ENCODE measurements at regions not wholly inside any gene's neighbourhood (a gene's known extent, or its start where the extent isn't known, plus 50 kb on each side); places are given as distances from the start of the nearest gene placed in this dataset.

DNA sequence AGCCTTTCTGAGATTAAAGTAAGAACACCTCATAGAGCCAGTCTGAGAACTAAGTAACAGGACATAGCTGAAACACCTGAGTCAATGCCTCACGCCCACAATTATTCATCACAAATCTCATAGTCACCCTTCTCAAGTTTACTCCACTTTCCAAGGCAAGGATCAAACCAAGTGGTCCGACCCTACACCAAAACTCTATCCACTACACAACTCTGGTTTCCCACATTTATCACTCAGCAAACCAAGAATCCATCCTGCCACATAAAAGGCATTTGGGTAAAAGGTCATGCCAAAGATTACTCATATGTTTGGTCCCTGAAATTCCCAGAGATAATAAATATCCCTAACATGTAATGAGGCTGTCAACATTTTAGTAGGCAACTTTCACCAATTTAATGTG, 144.1 kb downstream of the RPAP3 start:
- H3K27ac ChIP-seq (ENCODE audit: insufficient read depth, low read depth, low read length, poor library complexity, severe bottlenecking) = no peak overlapping the region
- 82 to 99% methylated on average over 2 of the region's 2 CpGs for WGBS, 2 experiments
- H3K27me3 ChIP-seq (ENCODE audit: control insufficient read depth, insufficient read depth, low read length, poor library complexity, severe bottlenecking) = no peaks in the 10 kb centered on the region
- H3K9me3 ChIP-seq (ENCODE audit: control insufficient read depth, low read length) = no peaks in the 10 kb centered on the region
- no peaks in the 10 kb centered on the region for H3K4me1 ChIP-seq (ENCODE audit: control insufficient read depth, insufficient read depth, low read length)
- H3K4me3 ChIP-seq (ENCODE audit: insufficient read depth, low read depth, low read length) = no peak overlapping the region
- H3K36me3 ChIP-seq (ENCODE audit: control insufficient read depth, insufficient read depth, low read length) = no peaks in the 10 kb centered on the region

DNA sequence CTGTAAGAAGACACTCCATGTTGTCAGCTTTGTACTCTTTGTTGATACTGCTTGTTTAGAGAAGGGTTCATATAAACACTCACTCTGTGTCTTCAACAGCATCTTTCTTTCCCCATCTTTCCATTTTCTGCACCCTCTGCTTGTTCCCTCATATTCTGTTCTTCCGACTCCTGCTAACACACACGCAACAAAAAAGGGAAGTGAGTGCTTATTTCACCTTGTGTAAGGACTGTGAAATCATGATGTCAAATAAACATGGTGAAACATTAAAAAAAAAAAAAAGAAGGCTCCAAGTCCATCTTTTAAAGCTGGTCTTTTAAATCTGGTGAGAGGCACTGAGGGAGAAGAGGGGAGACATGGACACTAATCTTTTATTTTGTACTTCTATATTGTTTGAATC, 145.4 kb downstream of the RPAP3 start:
- Histone ChIP-seq H3K9me3 (ENCODE audit: control insufficient read depth, low read length) (no peaks in the 10 kb centered on the region), H3K4me3 (ENCODE audit: insufficient read depth, low read depth, low read length) (no peak overlapping the region), H3K27ac (ENCODE audit: insufficient read depth, low read depth, low read length, poor library complexity, severe bottlenecking) (no peak overlapping the region), H3K36me3 (ENCODE audit: control insufficient read depth, insufficient read depth, low read length) (no peaks in the 10 kb centered on the region), H3K4me1 (ENCODE audit: control insufficient read depth, insufficient read depth, low read length) (no peaks in the 10 kb centered on the region), H3K27me3 (ENCODE audit: control insufficient read depth, insufficient read depth, low read length, poor library complexity, severe bottlenecking) (no peaks in the 10 kb centered on the region)
- WGBS, 2 experiments = 94% methylated on average over 2 of the region's 2 CpGs; no CpG with 5 or more reads in 1 of the 2 experiments

DNA sequence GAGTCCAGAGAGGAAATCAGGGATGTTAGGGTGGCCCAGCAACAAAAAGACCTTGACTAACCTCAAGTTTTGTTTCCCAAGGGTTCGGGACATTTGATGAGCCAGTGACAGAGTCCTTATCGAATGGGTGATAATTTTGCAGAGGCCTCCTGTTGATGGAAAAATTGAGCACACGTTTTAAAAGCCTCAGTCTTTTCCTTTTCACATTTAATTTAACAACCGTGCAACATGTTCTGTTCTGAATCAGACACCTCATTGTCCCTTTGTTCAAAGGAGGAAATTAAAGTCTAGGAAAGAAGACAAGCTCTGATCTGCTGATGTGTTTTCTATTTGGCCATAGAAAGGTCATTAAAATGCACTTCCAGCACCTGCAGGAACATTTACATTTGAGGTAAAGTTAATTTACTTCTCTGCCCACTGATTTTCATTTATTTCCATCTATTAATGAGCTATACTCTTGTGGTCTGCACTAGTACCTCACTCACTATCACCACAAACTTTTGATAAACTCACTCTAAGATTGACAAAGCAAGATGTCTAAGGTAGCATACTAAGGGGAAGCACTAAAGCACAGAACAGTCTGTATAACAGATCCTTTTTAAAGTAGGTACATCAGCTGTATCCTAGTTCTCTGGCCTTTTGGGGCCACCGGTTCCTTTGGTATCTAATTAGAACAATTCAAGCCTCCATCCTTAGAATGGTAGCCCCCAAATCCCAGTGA, 147.0 kb downstream of the RPAP3 start:
- 88 to 90% methylated on average over 4 to 5 of the region's 5 CpGs for WGBS, 2 experiments
- H3K4me3 ChIP-seq (ENCODE audit: insufficient read depth, low read depth, low read length) = no peak overlapping the region
- H3K36me3 ChIP-seq (ENCODE audit: control insufficient read depth, insufficient read depth, low read length) = no peaks in the 10 kb centered on the region
- no peaks in the 10 kb centered on the region for H3K4me1 ChIP-seq (ENCODE audit: control insufficient read depth, insufficient read depth, low read length)
- H3K9me3 ChIP-seq (ENCODE audit: control insufficient read depth, low read length) = no peaks in the 10 kb centered on the region
- H3K27me3 ChIP-seq (ENCODE audit: control insufficient read depth, insufficient read depth, low read length, poor library complexity, severe bottlenecking) = no peaks in the 10 kb centered on the region
- H3K27ac ChIP-seq (ENCODE audit: insufficient read depth, low read depth, low read length, poor library complexity, severe bottlenecking) = no peak overlapping the region

DNA sequence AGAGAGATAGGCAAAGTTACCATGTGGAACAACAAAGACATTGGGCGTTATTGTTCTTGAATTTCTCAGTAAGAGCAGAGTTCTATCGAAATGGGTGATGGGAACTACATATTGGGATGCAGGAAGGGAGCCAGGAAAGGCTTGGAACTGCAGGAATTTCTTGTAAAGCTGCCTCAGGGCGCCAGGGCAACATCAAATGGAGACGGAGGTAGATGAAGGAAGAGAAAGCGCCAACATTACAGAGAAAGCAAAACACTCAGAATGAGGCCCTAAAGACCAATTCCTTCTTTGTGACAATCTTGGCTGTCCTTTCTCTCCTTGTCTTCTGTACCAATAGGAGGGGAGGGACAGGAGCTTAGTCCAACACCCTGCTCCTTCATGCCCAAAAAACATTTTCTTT, 148.4 kb downstream of the RPAP3 start:
- WGBS, 2 experiments = 90 to 93% methylated on average over 5 of the region's 5 CpGs
- Histone ChIP-seq H3K4me3 (ENCODE audit: insufficient read depth, low read depth, low read length) (no peak overlapping the region), H3K4me1 (ENCODE audit: control insufficient read depth, insufficient read depth, low read length) (no peaks in the 10 kb centered on the region), H3K27me3 (ENCODE audit: control insufficient read depth, insufficient read depth, low read length, poor library complexity, severe bottlenecking) (no peaks in the 10 kb centered on the region), H3K9me3 (ENCODE audit: control insufficient read depth, low read length) (no peaks in the 10 kb centered on the region), H3K27ac (ENCODE audit: insufficient read depth, low read depth, low read length, poor library complexity, severe bottlenecking) (no peak overlapping the region), H3K36me3 (ENCODE audit: control insufficient read depth, insufficient read depth, low read length) (no peaks in the 10 kb centered on the region)

DNA sequence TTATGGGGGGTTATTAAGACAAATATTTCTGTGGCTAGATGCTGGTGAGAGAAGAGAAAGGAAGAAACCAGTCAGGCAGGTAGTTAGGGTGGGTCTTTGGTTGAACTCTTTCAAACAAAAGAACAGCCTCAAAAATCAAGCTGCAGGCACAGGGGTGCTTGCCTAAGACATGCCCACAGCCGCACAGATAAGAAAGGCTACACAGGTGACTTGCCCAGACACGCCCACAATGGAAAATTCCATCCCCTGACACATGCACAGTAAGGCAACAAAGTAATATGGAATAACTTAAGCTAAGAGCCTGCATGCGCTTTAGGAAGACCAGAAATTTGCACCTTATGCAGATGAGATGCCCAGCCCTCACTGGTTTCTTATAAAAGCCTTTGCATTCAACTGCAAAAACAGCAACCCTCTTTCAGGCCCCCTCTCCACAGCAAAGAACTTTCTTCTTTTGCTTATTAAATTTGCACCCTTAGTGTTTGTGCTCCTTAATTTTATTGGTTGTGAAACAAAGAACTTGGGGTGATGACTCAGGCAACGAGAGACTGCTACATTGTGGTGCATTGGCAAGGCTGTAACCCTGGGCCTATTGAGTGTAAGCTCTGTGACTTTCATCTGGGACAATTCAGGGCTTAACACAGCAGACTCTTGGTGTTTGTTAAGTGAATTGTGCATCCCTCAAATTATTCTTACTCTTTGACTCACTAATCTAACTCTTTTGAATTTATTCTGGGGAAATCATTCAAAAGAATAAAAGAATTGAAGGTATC, 149.4 kb downstream of the RPAP3 start:
- Histone ChIP-seq H3K27me3 (ENCODE audit: control insufficient read depth, insufficient read depth, low read length, poor library complexity, severe bottlenecking) (no peaks in the 10 kb centered on the region), H3K4me3 (ENCODE audit: insufficient read depth, low read depth, low read length) (no peak overlapping the region), H3K27ac (ENCODE audit: insufficient read depth, low read depth, low read length, poor library complexity, severe bottlenecking) (no peak overlapping the region), H3K9me3 (ENCODE audit: control insufficient read depth, low read length) (no peaks in the 10 kb centered on the region), H3K36me3 (ENCODE audit: control insufficient read depth, insufficient read depth, low read length) (no peaks in the 10 kb centered on the region), H3K4me1 (ENCODE audit: control insufficient read depth, insufficient read depth, low read length) (no peaks in the 10 kb centered on the region)
- 85 to 86% methylated on average over 4 of the region's 4 CpGs for WGBS, 2 experiments

DNA sequence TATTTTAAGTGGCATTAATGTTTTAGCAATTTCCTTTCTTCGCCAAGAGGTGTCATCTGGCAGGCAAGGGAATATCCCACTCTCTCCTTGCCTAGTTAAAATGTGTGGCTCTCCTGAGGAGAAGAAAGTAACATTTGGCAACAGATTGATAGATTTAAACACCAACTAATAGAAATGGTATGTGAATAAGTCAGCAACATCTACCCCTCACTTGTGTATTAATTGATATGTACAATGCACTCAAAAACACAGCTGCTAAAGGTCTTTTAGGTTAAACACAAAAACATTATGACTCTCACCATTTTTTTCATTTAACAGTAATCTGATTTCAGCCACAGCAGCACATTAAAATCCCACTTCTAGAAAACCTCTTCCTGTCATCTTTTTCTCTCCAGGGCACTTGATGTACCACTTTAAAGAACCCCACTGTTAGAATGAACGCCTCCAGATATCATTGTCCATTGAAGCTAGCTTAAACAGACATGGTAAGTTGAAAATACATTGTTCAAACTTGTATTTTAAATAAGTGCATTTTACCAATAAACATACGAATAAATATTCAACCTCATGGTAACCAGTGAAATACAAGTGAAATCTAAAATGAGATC, 151.7 kb downstream of the RPAP3 start:
- 84 to 88% methylated on average over 1 to 3 of the region's 3 CpGs for WGBS, 2 experiments
- Histone ChIP-seq H3K27me3 (ENCODE audit: control insufficient read depth, insufficient read depth, low read length, poor library complexity, severe bottlenecking) (no peaks in the 10 kb centered on the region), H3K36me3 (ENCODE audit: control insufficient read depth, insufficient read depth, low read length) (no peaks in the 10 kb centered on the region), H3K4me1 (ENCODE audit: control insufficient read depth, insufficient read depth, low read length) (no peaks in the 10 kb centered on the region), H3K27ac (ENCODE audit: insufficient read depth, low read depth, low read length, poor library complexity, severe bottlenecking) (no peak overlapping the region), H3K4me3 (ENCODE audit: insufficient read depth, low read depth, low read length) (no peak overlapping the region), H3K9me3 (ENCODE audit: control insufficient read depth, low read length) (no peaks in the 10 kb centered on the region)

DNA sequence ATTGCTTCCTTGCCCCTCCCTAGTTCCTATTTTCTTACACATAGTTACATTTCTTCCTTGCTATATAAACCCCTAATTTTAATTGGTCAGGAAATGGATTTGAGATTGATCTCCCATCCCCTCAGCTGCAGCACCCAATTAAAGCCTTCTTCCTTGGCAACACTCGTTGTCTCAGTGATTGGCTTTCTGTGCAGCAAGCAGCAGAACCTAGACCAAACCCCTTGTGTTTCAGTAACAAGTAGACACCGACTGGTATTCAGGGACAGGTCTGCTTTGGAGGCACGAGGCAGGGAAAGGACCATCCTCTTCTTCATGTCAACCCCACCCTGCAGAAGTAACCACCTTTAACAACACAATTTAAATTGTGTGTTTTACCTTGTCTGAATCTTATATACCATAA, 152.6 kb downstream of the RPAP3 start:
- H3K27me3 ChIP-seq (ENCODE audit: control insufficient read depth, insufficient read depth, low read length, poor library complexity, severe bottlenecking) = no peaks in the 10 kb centered on the region
- H3K9me3 ChIP-seq (ENCODE audit: control insufficient read depth, low read length) = no peaks in the 10 kb centered on the region
- no peak overlapping the region for H3K4me3 ChIP-seq (ENCODE audit: insufficient read depth, low read depth, low read length)
- H3K36me3 ChIP-seq (ENCODE audit: control insufficient read depth, insufficient read depth, low read length) = no peaks in the 10 kb centered on the region
- WGBS, 2 experiments = 84 to 93% methylated on average over 3 of the region's 3 CpGs
- no peak overlapping the region for H3K27ac ChIP-seq (ENCODE audit: insufficient read depth, low read depth, low read length, poor library complexity, severe bottlenecking)
- H3K4me1 ChIP-seq (ENCODE audit: control insufficient read depth, insufficient read depth, low read length) = no peaks in the 10 kb centered on the region

DNA sequence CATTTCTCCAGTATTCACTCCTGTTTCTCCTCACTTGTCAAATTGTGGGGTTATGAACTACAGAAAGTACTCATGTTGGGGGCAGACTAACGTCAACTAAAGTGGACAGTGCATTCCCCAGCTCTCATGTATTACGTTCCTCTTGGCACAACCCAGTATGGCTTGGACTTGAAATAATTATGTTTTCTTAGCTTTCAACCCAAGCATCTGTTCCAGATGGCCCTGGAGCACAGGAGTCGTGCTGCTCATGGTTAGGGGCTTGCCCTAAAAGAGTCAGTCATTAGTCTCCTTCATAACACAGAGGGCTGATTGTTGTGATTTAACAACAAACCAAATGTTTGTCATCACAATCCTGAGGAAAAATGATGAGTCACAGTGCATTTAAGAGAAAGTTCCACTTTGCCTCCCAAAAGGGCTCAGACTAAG, 154.4 kb downstream of the RPAP3 start:
- Histone ChIP-seq H3K4me3 (ENCODE audit: insufficient read depth, low read depth, low read length) (no peak overlapping the region), H3K4me1 (ENCODE audit: control insufficient read depth, insufficient read depth, low read length) (no peaks in the 10 kb centered on the region), H3K9me3 (ENCODE audit: control insufficient read depth, low read length) (no peaks in the 10 kb centered on the region), H3K27ac (ENCODE audit: insufficient read depth, low read depth, low read length, poor library complexity, severe bottlenecking) (no peak overlapping the region), H3K36me3 (ENCODE audit: control insufficient read depth, insufficient read depth, low read length) (no peaks in the 10 kb centered on the region), H3K27me3 (ENCODE audit: control insufficient read depth, insufficient read depth, low read length, poor library complexity, severe bottlenecking) (no peaks in the 10 kb centered on the region)
- 91 to 93% methylated on average over 3 of the region's 3 CpGs for WGBS, 2 experiments

DNA sequence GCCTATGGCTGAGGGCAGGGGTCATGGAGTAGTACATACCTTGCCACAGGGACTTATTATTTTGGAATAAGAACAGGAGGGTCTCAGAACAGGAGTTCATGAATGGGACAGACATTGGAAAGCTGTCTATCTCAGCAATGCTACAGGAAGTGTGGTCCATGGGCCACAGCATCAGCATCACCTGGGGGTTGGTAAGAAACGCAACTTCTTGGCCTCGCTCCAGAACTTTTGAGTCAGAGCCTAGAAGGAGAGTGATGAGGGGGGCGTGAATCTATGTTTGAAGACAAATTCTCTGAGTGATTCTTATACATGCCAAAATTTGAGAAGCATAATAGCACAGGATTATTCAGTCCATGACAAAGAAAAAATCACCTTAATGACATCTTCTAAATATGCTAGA, 156.6 kb downstream of the RPAP3 start:
- no peaks in the 10 kb centered on the region for H3K36me3 ChIP-seq (ENCODE audit: control insufficient read depth, insufficient read depth, low read length)
- H3K9me3 ChIP-seq (ENCODE audit: control insufficient read depth, low read length) = no peaks in the 10 kb centered on the region
- no peak overlapping the region for H3K27ac ChIP-seq (ENCODE audit: insufficient read depth, low read depth, low read length, poor library complexity, severe bottlenecking)
- no peaks in the 10 kb centered on the region for H3K4me1 ChIP-seq (ENCODE audit: control insufficient read depth, insufficient read depth, low read length)
- no peak overlapping the region for H3K4me3 ChIP-seq (ENCODE audit: insufficient read depth, low read depth, low read length)
- WGBS, 2 experiments = 99 to 100% methylated on average over 3 of the region's 3 CpGs
- H3K27me3 ChIP-seq (ENCODE audit: control insufficient read depth, insufficient read depth, low read length, poor library complexity, severe bottlenecking) = no peaks in the 10 kb centered on the region

DNA sequence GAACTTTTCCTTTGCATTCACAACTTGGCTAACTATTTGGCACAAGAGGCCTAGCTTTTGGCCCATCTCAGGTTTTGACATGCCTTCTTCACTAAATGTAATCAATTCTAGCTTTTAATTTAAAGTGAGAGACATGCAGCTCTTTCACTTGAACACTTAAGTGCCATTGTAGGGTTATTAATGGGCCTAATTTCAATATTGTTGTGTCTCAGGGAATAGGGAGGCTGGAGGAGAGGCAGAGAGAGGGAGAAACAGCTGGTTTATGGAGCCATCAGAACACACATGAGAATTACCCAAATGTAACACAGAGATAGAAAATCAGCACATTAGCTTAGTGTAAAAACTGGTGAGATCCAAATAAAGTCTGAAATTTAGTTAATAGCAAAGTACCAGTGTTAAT, 157.4 kb downstream of the RPAP3 start:
- Histone ChIP-seq H3K27me3 (ENCODE audit: control insufficient read depth, insufficient read depth, low read length, poor library complexity, severe bottlenecking) (no peaks in the 10 kb centered on the region), H3K9me3 (ENCODE audit: control insufficient read depth, low read length) (no peaks in the 10 kb centered on the region), H3K27ac (ENCODE audit: insufficient read depth, low read depth, low read length, poor library complexity, severe bottlenecking) (no peak overlapping the region), H3K4me3 (ENCODE audit: insufficient read depth, low read depth, low read length) (no peak overlapping the region), H3K36me3 (ENCODE audit: control insufficient read depth, insufficient read depth, low read length) (no peaks in the 10 kb centered on the region), H3K4me1 (ENCODE audit: control insufficient read depth, insufficient read depth, low read length) (no peaks in the 10 kb centered on the region)

Data from ectodermal cell (in vitro differentiated cells).